ENCODE measurements at regions not wholly inside any gene's neighbourhood (a gene's known extent, or its start where the extent isn't known, plus 50 kb on each side); places are given as distances from the start of the nearest gene placed in this dataset.

DNA sequence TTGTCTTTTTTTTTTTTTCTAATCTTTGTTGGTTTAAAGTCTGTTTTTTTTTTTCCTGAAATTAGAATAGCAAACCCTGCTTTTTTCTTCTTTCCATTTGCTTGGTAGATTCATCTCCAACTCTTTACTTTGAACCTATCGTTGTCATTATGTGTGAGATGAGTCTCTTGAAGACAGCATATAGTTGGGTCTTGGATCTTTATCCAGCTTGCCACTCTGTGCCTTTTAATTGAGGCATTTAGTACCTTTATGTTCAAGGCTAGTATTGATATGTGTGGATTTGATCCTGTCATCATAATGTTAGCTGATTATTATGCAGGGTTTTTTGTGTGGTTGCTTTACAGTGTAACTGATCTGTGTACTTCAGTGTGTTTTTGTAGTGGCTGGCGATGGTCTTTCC, 383.8 kb downstream of the MAN2A1 start:
- TF ChIP-seq CTCF (IDR thresholded peaks at IDR 0.05) (no peak), POLR2A (IDR thresholded peaks at IDR 0.05) (no peak)

Measured in adrenal gland (tissue), 5 donors.